22Rv1 (cell line): ENCODE measurements at regions not wholly inside any gene's neighbourhood (a gene's known extent, or its start where the extent isn't known, plus 50 kb on each side); places are given as distances from the start of the nearest gene placed in this dataset.

Experiments
- H3K27ac ChIP-seq: fragments of 450-650 bp; 2 replicates; pipeline ENCODE4 v1.5.1; 2017
- ZFX ChIP-seq: fragments of 450-650 bp; IDR thresholded peaks from 2 replicates; pipeline ENCODE4 v1.6.1; 2017; ENCODE audit warnings: antibody characterized with exemption, borderline replicate concordance
- TF ChIP-seq, protein P1 (sequence below): fragments of 450-650 bp; IDR thresholded peaks from 2 replicates; pipeline ENCODE4 v1.5.1; 2017; ENCODE audit warnings: mild to moderate bottlenecking

DNA sequence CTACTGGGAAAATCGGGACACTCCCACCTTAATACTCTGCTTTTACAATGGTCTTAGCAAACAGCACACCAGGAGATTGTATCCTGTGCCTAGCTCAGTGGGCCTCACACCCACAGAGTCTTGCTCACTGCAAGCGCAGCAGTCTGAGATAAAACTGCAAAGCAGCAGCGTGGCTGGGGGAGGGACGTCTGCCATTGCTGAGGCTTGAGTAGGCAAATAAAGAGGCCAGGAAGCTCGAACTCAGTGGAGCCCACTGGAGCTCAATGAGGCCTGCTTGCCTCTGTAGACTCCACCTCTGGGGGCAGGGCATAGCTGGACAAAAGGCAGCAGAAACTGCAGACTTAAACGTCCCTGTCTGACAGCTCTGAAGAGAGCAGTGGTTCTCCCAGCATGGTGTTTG is 1169.1 kb upstream of the EPHA6 start:
- TF ChIP-seq ZFX: no peak
- TF ChIP-seq, protein P1, sequence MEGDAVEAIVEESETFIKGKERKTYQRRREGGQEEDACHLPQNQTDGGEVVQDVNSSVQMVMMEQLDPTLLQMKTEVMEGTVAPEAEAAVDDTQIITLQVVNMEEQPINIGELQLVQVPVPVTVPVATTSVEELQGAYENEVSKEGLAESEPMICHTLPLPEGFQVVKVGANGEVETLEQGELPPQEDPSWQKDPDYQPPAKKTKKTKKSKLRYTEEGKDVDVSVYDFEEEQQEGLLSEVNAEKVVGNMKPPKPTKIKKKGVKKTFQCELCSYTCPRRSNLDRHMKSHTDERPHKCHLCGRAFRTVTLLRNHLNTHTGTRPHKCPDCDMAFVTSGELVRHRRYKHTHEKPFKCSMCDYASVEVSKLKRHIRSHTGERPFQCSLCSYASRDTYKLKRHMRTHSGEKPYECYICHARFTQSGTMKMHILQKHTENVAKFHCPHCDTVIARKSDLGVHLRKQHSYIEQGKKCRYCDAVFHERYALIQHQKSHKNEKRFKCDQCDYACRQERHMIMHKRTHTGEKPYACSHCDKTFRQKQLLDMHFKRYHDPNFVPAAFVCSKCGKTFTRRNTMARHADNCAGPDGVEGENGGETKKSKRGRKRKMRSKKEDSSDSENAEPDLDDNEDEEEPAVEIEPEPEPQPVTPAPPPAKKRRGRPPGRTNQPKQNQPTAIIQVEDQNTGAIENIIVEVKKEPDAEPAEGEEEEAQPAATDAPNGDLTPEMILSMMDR: no peak

GRCh38 chr3:95654570-95655362 is 1159.6 kb upstream of the EPHA6 start:
- H3K27ac ChIP-seq: no peak overlapping the region
- TF ChIP-seq, protein P1: no peak
- TF ChIP-seq ZFX: no peak

More for the DNA sequence above, 1169.1 kb upstream of the EPHA6 start:
- no peak overlapping the region for H3K27ac ChIP-seq

DNA sequence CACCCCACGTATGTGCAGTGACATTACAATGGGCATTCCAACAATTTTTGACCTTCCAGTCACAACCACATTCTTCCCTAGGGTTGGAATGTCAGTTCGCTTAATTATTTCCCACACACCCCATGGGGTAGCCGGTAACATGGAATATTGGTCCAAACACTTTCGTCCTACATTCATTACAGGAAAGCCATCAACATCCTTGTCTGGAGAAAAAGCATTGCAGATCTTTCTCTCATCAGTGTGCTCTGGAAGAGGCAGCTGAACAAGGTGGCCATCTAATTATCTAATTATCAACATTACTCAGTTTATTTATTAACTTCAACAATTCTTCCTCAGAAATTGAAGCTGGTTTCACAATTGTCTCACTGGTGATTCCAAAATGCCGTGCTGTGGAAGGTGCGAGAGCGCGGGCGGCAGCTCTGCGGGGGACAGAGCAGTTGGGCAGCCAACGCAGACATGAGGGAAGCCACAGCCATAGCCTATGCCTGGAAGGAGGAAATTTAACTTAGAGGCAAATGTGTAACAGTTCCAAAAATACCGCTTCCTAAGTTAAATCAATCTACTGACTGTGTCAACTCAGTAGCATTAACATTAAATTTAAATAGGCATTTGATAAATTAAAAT is 1158.9 kb upstream of the EPHA6 start:
- TF ChIP-seq ZFX: no peak
- TF ChIP-seq, protein P1: no peak
- H3K27ac ChIP-seq: no peak overlapping the region

GRCh38 chr3:95670765-95671164 is 1143.6 kb upstream of the EPHA6 start:
- no peak for TF ChIP-seq ZFX
- TF ChIP-seq, protein P1: no peak
- no peak overlapping the region for H3K27ac ChIP-seq

- no peak for TF ChIP-seq ZFX
- TF ChIP-seq, protein P1: no peak
- H3K27ac ChIP-seq: no peak overlapping the region
Observed at GRCh38 chr3:95673215-95673614, 1141.2 kb upstream of the EPHA6 start.

DNA sequence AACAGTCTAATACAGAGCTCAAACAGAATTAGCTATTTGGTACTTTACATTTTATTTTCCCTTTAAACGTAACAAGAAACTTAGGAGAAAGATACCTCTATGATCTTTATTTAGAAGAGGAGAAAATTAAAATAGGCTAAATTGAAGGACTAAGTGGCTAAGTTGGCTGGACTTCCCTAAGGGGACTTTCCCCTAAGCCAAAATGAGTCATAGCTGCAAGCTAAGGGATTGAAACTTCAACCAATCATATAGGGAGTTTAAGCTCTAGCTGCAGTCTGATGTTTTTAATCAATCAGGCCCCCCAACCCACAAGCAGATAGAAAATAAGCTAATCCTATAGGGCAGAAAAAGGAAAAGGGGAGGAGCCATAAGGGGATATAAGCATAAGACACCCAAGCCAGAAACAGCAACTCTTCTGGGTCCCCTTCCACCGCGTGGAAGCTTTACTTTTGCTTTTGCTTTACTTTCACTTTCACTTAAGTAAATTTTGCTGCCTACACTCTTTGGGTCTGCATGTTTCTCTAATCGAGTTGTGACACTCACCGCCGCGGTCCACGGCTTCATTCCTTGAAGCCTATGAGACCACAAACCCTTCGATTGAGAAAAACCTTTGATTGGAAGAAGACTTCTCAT is 1108.5 kb upstream of the EPHA6 start:
- H3K27ac ChIP-seq: no peak overlapping the region
- TF ChIP-seq, protein P1: no peak
- no peak for TF ChIP-seq ZFX

DNA sequence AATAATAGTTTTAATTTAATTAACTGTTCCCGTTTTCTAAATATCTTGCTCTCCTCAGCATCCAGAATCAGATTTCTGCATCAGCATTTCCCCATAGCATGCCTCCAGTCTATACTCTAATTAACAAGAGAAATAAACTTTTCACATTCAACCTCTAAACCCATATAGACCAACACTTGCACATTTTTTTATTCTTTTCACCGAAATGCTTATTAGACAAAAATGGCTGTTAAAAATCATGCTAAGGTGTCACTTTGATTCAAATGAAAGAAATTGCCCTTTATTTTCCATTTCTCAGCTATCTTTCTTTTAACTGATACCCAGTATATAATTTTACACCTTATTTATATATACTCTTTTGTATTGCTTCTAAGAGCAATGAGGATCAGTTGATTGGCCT is 1107.1 kb upstream of the EPHA6 start:
- TF ChIP-seq, protein P1: no peak
- no peak for TF ChIP-seq ZFX
- no peak overlapping the region for H3K27ac ChIP-seq
